GM12878 (cell line): ENCODE measurements at regions not wholly inside any gene's neighbourhood (a gene's known extent, or its start where the extent isn't known, plus 50 kb on each side); places are given as distances from the start of the nearest gene placed in this dataset.
A peak's percentile ranks its signal among the peaks of the same experiment; 100 is the strongest.

Source experiments
- ATAC-seq: fragments of 200-7000 bp; cut with Tn5 transposase; 3 replicates; pipeline ENCODE4 v1.9.1; 2020; ENCODE audit warnings: mild to moderate bottlenecking, moderate library complexity
- BruUV-seq: library from RNA; stranded (reverse); fragments of 400-500 nt; replicated peaks from 2 replicates; lab custom pipeline; 2021; lab: Mats Ljungman, UMichigan
- CTCF ChIA-PET: fragments of 300-600 bp; sonication (Branson Sonifier 250); formaldehyde crosslinking; extraction: SDS; loops from one replicate; lab custom pipeline; 2021; ENCODE audit warnings: inconsistent platforms; lab: Yijun Ruan, JAX
- POLR2A ChIA-PET: fragments of 350-600 bp; formaldehyde crosslinking; extraction: SDS; loops from one replicate; lab custom pipeline; 2021; ENCODE audit warnings: inconsistent platforms; lab: Charles Lee
- RAD21 ChIA-PET: fragments of 300-600 bp; sonication (Branson Sonifier 250); formaldehyde crosslinking; loops from one replicate; lab custom pipeline; 2023; ENCODE audit warnings: antibody characterized with exemption; ENCODE audit not compliant: unreplicated experiment; lab: Charles Lee
- SMC1A ChIA-PET: fragments of 300-600 bp; sonication (Branson Sonifier 250); formaldehyde crosslinking; loops from one replicate; lab custom pipeline; 2023; ENCODE audit not compliant: unreplicated experiment, uncharacterized antibody; lab: Charles Lee
- DNase-seq: peaks from one replicate; pipeline ENCODE4 v3.0.0-alpha.2; 2011; ENCODE audit warnings: low read depth, low spot score
- FAIRE-seq: peaks from 3 replicates; lab custom pipeline; 2011; peaks lifted over from hg19 to GRCh38; lab: Jason Lieb, UNC
- H2AFZ ChIP-seq: 2 replicates; pipeline ENCODE4 v1.6.0; 2011; ENCODE audit warnings: low read depth, low read length, control low read depth; ENCODE audit not compliant: control insufficient read depth
- H3K27ac ChIP-seq: 2 replicates; pipeline ENCODE4 v1.5.1; 2011; ENCODE audit warnings: control low read depth; ENCODE audit not compliant: control insufficient read depth, insufficient read depth
- H3K27me3 ChIP-seq, 2 experiments: replicated peaks in 1 of 2; 2 replicates each; pipeline versions ENCODE4 v1.6.0 to v1.6.1; 2011; ENCODE audit warnings: low read length in 1 of 2; ENCODE audit not compliant: control insufficient read depth in 2 of 2, insufficient read depth in 2 of 2
- H3K36me3 ChIP-seq, 2 experiments: 2 replicates each; pipeline ENCODE4 v1.5.1; 2011; ENCODE audit warnings: low read length in 1 of 2; ENCODE audit not compliant: control insufficient read depth in 2 of 2, insufficient read depth in 2 of 2
- H3K4me1 ChIP-seq: 2 replicates; pipeline ENCODE4 v1.6.1; 2011; ENCODE audit warnings: mild to moderate bottlenecking, low read length, moderate library complexity, mixed read lengths; ENCODE audit not compliant: control insufficient read depth, insufficient read depth
- H3K4me2 ChIP-seq: 2 replicates; pipeline ENCODE4 v1.6.0; 2011; ENCODE audit warnings: control low read depth; ENCODE audit not compliant: control insufficient read depth, insufficient read depth
- H3K4me3 ChIP-seq: fragments of 200-600 bp; sonication (generic); 2 replicates; pipeline ENCODE4 v1.5.1; 2016
- H3K79me2 ChIP-seq: 2 replicates; pipeline ENCODE4 v1.6.0; 2011; ENCODE audit warnings: low read length; ENCODE audit not compliant: control insufficient read depth, insufficient read depth
- H3K9ac ChIP-seq: 2 replicates; pipeline ENCODE4 v1.8.0; 2011; ENCODE audit warnings: low read length, control low read depth, mixed read lengths; ENCODE audit not compliant: control insufficient read depth, insufficient read depth
- H3K9me3 ChIP-seq: replicated peaks from 3 replicates; pipeline ENCODE4 v1.5.1; 2011; ENCODE audit warnings: mild to moderate bottlenecking, low read length; ENCODE audit not compliant: control insufficient read depth, insufficient read depth
- H4K20me1 ChIP-seq: 2 replicates; pipeline ENCODE4 v1.6.0; 2011; ENCODE audit not compliant: control insufficient read depth, insufficient read depth
- ATF3 ChIP-seq: IDR thresholded peaks from 2 replicates; pipeline ENCODE4 v1.6.1; 2011; ENCODE audit warnings: low read depth, mild to moderate bottlenecking, low read length, moderate library complexity, borderline replicate concordance; ENCODE audit errors: extremely low read depth
- HSF1 ChIP-seq: fragments of 150-350 bp; IDR thresholded peaks from 2 replicates; pipeline ENCODE4 v1.6.1; 2014; ENCODE audit warnings: mild to moderate bottlenecking, low read depth, low read length
- MEF2B ChIP-seq: fragments of 450-650 bp; IDR thresholded peaks from 2 replicates; pipeline ENCODE4 v1.6.1; 2018; ENCODE audit warnings: mild to moderate bottlenecking, moderate library complexity; ENCODE audit not compliant: partially characterized antibody, poor library complexity, severe bottlenecking
- RAD21 ChIP-seq: IDR thresholded peaks from 2 replicates; pipeline ENCODE4 v1.6.1; 2011; ENCODE audit warnings: mild to moderate bottlenecking, low read depth, low read length, moderate library complexity; ENCODE audit not compliant: insufficient read depth
- RELA ChIP-seq: fragments of 450-650 bp; IDR thresholded peaks from 2 replicates; pipeline ENCODE4 v1.8.0; 2014; ENCODE audit warnings: borderline replicate concordance; ENCODE audit not compliant: partially characterized antibody
- TARDBP ChIP-seq: IDR thresholded peaks from 2 replicates; pipeline ENCODE4 v1.6.1; 2016; ENCODE audit warnings: borderline replicate concordance
- ZBED1 ChIP-seq: IDR thresholded peaks from 2 replicates; pipeline ENCODE4 v1.6.1; 2016; ENCODE audit warnings: borderline replicate concordance
- ZNF687 ChIP-seq: fragments of 450-650 bp; IDR thresholded peaks from 2 replicates; pipeline ENCODE4 v1.6.1; 2017; ENCODE audit warnings: mild to moderate bottlenecking, moderate library complexity
- WGBS: methylation state at CpG from one replicate; pipeline ENCODE4 v1.1.6; 2016; ENCODE audit warnings: low lambda C conversion rate; ENCODE audit not compliant: insufficient replicate concordance, insufficient coverage; ENCODE audit errors: missing lambda C conversion rate; 5-methylcytosine and 5-hydroxymethylcytosine counted together
- in situ Hi-C: fragments of 300-500 bp; cut with MboI; formaldehyde crosslinking; loops from 9 replicates; pipeline ENCODE4 v1.14.3; 2018; ENCODE audit warnings: mixed read lengths
- intact Hi-C: fragments of 100-400 bp; cut with micrococcal nuclease; formaldehyde crosslinking; loops from one replicate; pipeline ENCODE4 v1.14.2; 2022; ENCODE audit not compliant: unreplicated experiment
- TF ChIP-seq, protein P1 (sequence below), 3 experiments: IDR thresholded peaks in 2 of 3; conservative IDR thresholded peaks in 1 of 3; 2 replicates each; pipeline ENCODE4 v1.5.1; 2011; ENCODE audit warnings: low read depth in 3 of 3, low read length in 3 of 3, mild to moderate bottlenecking in 3 of 3, control low read depth in 2 of 3, moderate library complexity in 2 of 3, inconsistent platforms in 1 of 3, mixed read lengths in 1 of 3; ENCODE audit not compliant: control insufficient read depth in 2 of 3, insufficient read depth in 1 of 3; ENCODE audit errors: extremely low read depth in 1 of 3

DNA sequence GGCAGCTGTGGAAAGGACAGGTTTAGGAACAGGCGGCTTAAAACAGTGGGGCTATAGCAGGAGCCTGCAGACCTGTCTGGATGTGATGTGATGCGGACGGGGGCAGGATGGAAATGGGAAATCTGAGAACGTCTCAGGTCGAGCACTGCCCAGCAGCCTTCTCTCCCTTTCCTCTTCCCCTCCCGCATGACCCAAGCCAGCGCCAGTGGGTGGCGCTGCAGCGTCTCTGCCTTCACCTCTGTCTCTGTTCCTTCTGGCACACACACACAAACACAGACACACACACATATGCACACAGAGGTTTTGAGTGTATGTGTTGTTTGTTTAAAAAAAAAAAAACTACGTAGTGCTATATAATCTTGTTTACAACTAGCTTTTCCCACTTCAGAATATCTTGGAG lies 82.0 kb upstream of the SLC66A3 start:
- Histone ChIP-seq H3K27ac (no peak overlapping the region), H4K20me1 (no peaks in the 10 kb centered on the region), H3K4me3 (no peak overlapping the region), H3K4me1 (no peaks in the 10 kb centered on the region), H2AFZ (no peak overlapping the region), H3K9me3 (no peaks in the 10 kb centered on the region), H3K27me3 (peaks cover 0 to 5% of the 10 kb centered on the region in 2 experiments; a peak in 2 of 4 replicates), H3K36me3 (no peaks in the 10 kb centered on the region), H3K4me2 (no peak overlapping the region), H3K79me2 (no peaks in the 10 kb centered on the region), H3K9ac (no peak overlapping the region)
- RAD21 ChIA-PET, result no interaction called here
- in situ Hi-C loops (no loop called here), intact Hi-C loops (loop anchor here (10.0 kb wide), 1 partner anchor 52 kb away; no protein-coding TSS in a partner anchor)
- 16% methylated on average over 7 of the region's 10 CpGs for WGBS
- DNase-seq (no peak), FAIRE-seq (no peak), ATAC-seq (peak; percentile 52; the same call in 2 of the 3 replicates)
- no TSS peak for BruUV-seq
- SMC1A ChIA-PET, result no interaction called here
- POLR2A ChIA-PET, result no interaction called here
- TF ChIP-seq RAD21 (0 out of 2 replicates have a peak, but pooled peaks have one; percentile 23), ZBED1 (no peak), MEF2B (no peak), RELA (no peak), HSF1 (no peak), TARDBP (no peak), ZNF687 (no peak), ATF3 (no peak)
- TF ChIP-seq, protein P1, sequence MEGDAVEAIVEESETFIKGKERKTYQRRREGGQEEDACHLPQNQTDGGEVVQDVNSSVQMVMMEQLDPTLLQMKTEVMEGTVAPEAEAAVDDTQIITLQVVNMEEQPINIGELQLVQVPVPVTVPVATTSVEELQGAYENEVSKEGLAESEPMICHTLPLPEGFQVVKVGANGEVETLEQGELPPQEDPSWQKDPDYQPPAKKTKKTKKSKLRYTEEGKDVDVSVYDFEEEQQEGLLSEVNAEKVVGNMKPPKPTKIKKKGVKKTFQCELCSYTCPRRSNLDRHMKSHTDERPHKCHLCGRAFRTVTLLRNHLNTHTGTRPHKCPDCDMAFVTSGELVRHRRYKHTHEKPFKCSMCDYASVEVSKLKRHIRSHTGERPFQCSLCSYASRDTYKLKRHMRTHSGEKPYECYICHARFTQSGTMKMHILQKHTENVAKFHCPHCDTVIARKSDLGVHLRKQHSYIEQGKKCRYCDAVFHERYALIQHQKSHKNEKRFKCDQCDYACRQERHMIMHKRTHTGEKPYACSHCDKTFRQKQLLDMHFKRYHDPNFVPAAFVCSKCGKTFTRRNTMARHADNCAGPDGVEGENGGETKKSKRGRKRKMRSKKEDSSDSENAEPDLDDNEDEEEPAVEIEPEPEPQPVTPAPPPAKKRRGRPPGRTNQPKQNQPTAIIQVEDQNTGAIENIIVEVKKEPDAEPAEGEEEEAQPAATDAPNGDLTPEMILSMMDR (IDR thresholded peaks at IDR 0.05 in 2 of 3, conservative IDR thresholded peaks at IDR 0.05 in 1 of 3; ENCODE audit: control insufficient read depth in 2 of 3, extremely low read depth in 1 of 3, insufficient read depth in 1 of 3, low read depth in 3 of 3, low read length in 3 of 3), result peak; percentile 28 to 46 (median 45); a peak in 4 of 6 replicates
- CTCF ChIA-PET, result interaction anchor here (1.5 kb wide), 1 partner anchor 241 kb away, joined by 4 read pairs; no protein-coding TSS in a partner anchor
